SU-DHL-6 (cell line): ENCODE measurements at regions not wholly inside any gene's neighbourhood (a gene's known extent, or its start where the extent isn't known, plus 50 kb on each side); places are given as distances from the start of the nearest gene placed in this dataset.

Experiments
- H2AFZ ChIP-seq: fragments of 200-600 bp; sonication (generic); 2 replicates; pipeline ENCODE4 v1.6.1; 2014; ENCODE audit warnings: low read depth, mild to moderate bottlenecking, moderate library complexity, mixed read lengths, antibody characterized with exemption, low read length; ENCODE audit not compliant: severe bottlenecking
- H3F3A ChIP-seq: fragments of 200-600 bp; shearing (Covaris generic); 2 replicates; pipeline ENCODE4 v1.6.0; 2016; ENCODE audit warnings: antibody characterized with exemption, mild to moderate bottlenecking; ENCODE audit not compliant: insufficient read depth
- H3K27ac ChIP-seq: fragments of 200-600 bp; sonication (generic); 2 replicates; pipeline ENCODE4 v1.5.1; 2016; ENCODE audit warnings: low read depth, mild to moderate bottlenecking, low read length, moderate library complexity, mixed read lengths
- H3K27me3 ChIP-seq: fragments of 200-600 bp; sonication (generic), shearing (Covaris generic); 2 replicates; pipeline ENCODE4 v1.6.0; 2014; ENCODE audit warnings: mild to moderate bottlenecking, low read length
- H3K36me3 ChIP-seq: fragments of 200-600 bp; sonication (generic); 2 replicates; pipeline ENCODE4 v1.6.1; 2014; ENCODE audit warnings: mild to moderate bottlenecking, low read length, mixed read lengths
- H3K4me2 ChIP-seq: fragments of 300-600, 200-600 bp; shearing (Covaris generic), sonication (generic); 2 replicates; pipeline ENCODE4 v1.6.0; 2014; ENCODE audit warnings: low read length, low read depth, mild to moderate bottlenecking; ENCODE audit not compliant: poor library complexity, severe bottlenecking
- H3K4me3 ChIP-seq: fragments of 200-600 bp; sonication (generic); 2 replicates; pipeline ENCODE4 v1.5.1; 2014; ENCODE audit warnings: antibody characterized with exemption, low read length, mild to moderate bottlenecking, mixed read lengths; ENCODE audit not compliant: insufficient read depth, poor library complexity, severe bottlenecking
- H3K79me2 ChIP-seq: fragments of 200-600 bp; sonication (generic); 2 replicates; pipeline ENCODE4 v1.6.1; 2014; ENCODE audit warnings: mild to moderate bottlenecking, low read length, moderate library complexity; ENCODE audit not compliant: insufficient read depth
- H3K9ac ChIP-seq: fragments of 200-600 bp; sonication (generic); 2 replicates; pipeline ENCODE4 v1.7.0; 2014; ENCODE audit warnings: mild to moderate bottlenecking, low read length
- H3K9me2 ChIP-seq: fragments of 200-600 bp; sonication (generic); replicated peaks from 2 replicates; pipeline ENCODE4 v1.6.1; 2014; ENCODE audit warnings: low read length; ENCODE audit not compliant: insufficient read depth
- H3K9me3 ChIP-seq: fragments of 200-600 bp; sonication (generic); 2 replicates; pipeline ENCODE4 v1.6.1; 2014; ENCODE audit warnings: low read length, mixed read lengths; ENCODE audit not compliant: insufficient read depth
- H4K20me1 ChIP-seq: fragments of 200-600 bp; sonication (generic); 2 replicates; pipeline ENCODE4 v1.6.1; 2014; ENCODE audit warnings: low read depth, mild to moderate bottlenecking, antibody characterized with exemption, low read length, moderate library complexity, mixed read lengths
- CTCF ChIP-seq: fragments of 200-600 bp; sonication (generic); IDR thresholded peaks from one replicate; pipeline ENCODE4 v1.5.1; 2017; ENCODE audit warnings: antibody characterized with exemption, mild to moderate bottlenecking, low read length, moderate library complexity; ENCODE audit not compliant: insufficient read depth, poor library complexity, severe bottlenecking
- EZH2phosphoT487 ChIP-seq: fragments of 200-600 bp; sonication (generic), shearing (Covaris generic); conservative IDR thresholded peaks from 2 replicates; pipeline ENCODE4 v1.6.1; 2018; ENCODE audit warnings: mild to moderate bottlenecking, antibody characterized with exemption, low read length, moderate library complexity, mixed read lengths

GRCh38 chr17:73722165-73722564, 77.9 kb upstream of the SDK2 start:
- Histone ChIP-seq H3K9ac (no peak overlapping the region), H3K4me3 (no peak overlapping the region), H2AFZ (no peak overlapping the region), H3K9me2 (no peaks in the 10 kb centered on the region), H3K4me2 (no peak overlapping the region), H3F3A (no peaks in the 10 kb centered on the region), H3K36me3 (no peaks in the 10 kb centered on the region), H4K20me1 (no peaks in the 10 kb centered on the region), H3K27ac (no peak overlapping the region), H3K79me2 (no peaks in the 10 kb centered on the region), H3K9me3 (no peaks in the 10 kb centered on the region), H3K27me3 (no peaks in the 10 kb centered on the region)
- TF ChIP-seq EZH2phosphoT487 (no peak), CTCF (no peak)

DNA sequence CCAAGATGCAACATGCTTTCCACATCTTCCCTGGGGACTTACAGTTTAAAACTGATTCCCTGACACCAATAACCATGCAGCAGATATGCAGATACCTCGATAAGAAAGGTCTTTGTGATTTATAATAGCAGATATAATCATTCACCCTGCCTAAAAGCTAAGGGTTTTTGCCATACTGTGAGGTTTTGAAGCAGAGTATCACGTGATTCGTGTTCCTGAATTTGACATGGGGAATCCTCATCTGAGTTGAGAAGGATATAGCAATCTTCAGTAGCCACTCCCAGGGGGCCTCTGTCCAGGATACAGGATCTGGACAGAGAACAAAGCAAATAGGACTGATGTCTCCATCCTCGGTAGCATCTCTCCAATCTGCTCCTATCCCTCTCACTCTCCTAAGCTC, 79.1 kb upstream of the SDK2 start:
- Histone ChIP-seq H3K4me3 (no peak overlapping the region), H3K27ac (no peak overlapping the region), H3K9me3 (no peaks in the 10 kb centered on the region), H3K9me2 (no peaks in the 10 kb centered on the region), H3K36me3 (no peaks in the 10 kb centered on the region), H3K27me3 (no peaks in the 10 kb centered on the region), H3K79me2 (no peaks in the 10 kb centered on the region), H3K9ac (no peak overlapping the region), H2AFZ (no peak overlapping the region), H3F3A (no peaks in the 10 kb centered on the region), H4K20me1 (no peaks in the 10 kb centered on the region), H3K4me2 (no peak overlapping the region)
- TF ChIP-seq EZH2phosphoT487 (no peak), CTCF (no peak)

DNA sequence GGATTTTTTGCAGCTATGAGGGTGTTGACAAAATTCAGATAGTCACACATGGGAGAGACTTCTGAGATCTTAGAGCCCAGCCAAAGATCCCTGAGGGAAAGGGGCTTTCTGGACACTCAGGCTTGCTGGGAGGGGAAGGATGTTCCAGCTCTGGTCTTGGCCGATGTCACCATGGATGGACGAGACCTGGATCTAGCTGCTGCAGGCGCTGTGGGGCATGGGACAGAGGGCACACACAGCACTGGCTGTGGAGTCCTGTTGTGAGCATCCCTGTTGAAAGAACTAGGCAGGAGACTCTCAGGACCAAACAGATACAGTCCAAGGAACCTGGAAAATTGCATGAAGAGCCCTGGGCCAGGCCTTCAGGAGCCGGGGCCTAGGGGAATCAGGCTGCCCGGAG, 80.1 kb upstream of the SDK2 start:
- Histone ChIP-seq H4K20me1 (no peaks in the 10 kb centered on the region), H3F3A (no peaks in the 10 kb centered on the region), H3K27me3 (no peaks in the 10 kb centered on the region), H3K27ac (no peak overlapping the region), H3K9me3 (no peaks in the 10 kb centered on the region), H3K4me3 (no peak overlapping the region), H3K36me3 (no peaks in the 10 kb centered on the region), H3K9me2 (no peaks in the 10 kb centered on the region), H3K4me2 (no peak overlapping the region), H2AFZ (no peak overlapping the region), H3K9ac (no peak overlapping the region), H3K79me2 (no peaks in the 10 kb centered on the region)
- no peak for TF ChIP-seq EZH2phosphoT487
- TF ChIP-seq CTCF, result no peak

GRCh38 chr17:73724990-73725389, 80.7 kb upstream of the SDK2 start:
- Histone ChIP-seq H3K9me2 (no peaks in the 10 kb centered on the region), H3F3A (no peaks in the 10 kb centered on the region), H3K79me2 (no peaks in the 10 kb centered on the region), H3K27ac (no peak overlapping the region), H2AFZ (no peak overlapping the region), H3K4me2 (no peak overlapping the region), H3K36me3 (no peaks in the 10 kb centered on the region), H3K9me3 (no peaks in the 10 kb centered on the region), H3K27me3 (no peaks in the 10 kb centered on the region), H4K20me1 (no peaks in the 10 kb centered on the region), H3K9ac (no peak overlapping the region), H3K4me3 (no peak overlapping the region)
- TF ChIP-seq CTCF (no peak), EZH2phosphoT487 (no peak)
